NCI-H82 treated with DMSO at 0.1 percent for 48 hours (cell line): ENCODE measurements at regions not wholly inside any gene's neighbourhood (a gene's known extent, or its start where the extent isn't known, plus 50 kb on each side); places are given as distances from the start of the nearest gene placed in this dataset.
"Not testable (repeated sequence)": the region's sequence is repeated elsewhere in the genome, so short reads cannot be mapped to it uniquely, and the experiment has no call there.

Source experiments
- DNase-seq: peaks from one replicate; lab custom pipeline; 2025; ENCODE audit not compliant: unreplicated experiment; lab: John Stamatoyannopoulos, UW

DNA sequence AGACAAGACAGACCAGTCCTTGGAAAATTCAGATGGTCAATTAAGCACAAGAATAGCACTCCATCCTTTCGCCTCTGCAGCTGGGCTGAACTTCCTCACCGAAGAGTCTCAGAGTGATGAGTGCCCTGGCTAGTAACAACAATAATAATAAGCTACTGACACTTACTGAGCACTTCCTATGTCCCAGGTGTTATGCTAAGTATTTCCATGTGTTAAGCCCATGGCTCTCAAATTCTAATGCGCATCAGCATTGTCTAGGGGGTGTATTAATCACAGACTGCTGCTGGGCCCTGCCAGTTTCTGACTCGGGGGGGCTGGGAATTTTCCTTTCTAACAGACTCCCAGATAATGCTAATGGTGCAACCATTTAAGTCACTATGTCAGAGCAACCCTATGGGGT is 118.2 kb upstream of the LRFN2 start:
- DNase-seq: no peak

- no peak for DNase-seq
Measured at GRCh38 chr6:40701352-40702007, 114.3 kb upstream of the LRFN2 start.

DNA sequence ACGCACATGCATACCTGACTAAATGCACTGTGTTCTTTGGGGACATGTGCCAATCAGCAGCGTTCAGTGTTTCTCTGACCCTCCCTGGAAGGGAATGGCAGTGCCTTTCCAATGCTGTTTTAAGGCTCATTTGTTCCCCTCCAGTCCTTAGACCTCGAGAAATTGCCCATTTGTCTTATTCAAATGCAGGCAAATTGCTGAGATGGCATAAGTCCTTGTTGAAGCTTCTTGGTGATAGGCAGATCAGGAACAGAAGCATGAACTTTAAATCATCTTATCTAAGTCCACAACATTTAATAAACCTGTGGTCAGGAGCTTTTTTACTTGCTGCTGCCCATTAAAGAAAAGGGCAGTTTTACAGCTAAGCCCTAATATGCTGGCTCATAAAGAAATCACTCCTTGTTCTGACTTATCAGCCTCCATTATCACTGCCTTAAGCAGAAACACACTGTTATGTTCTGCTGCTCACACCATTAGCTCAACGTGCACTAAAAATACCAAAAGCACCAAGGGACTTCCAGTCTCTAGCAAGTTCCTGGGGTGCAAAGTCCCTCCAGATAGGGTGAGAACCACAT is 112.9 kb upstream of the LRFN2 start:
- no peak for DNase-seq

DNA sequence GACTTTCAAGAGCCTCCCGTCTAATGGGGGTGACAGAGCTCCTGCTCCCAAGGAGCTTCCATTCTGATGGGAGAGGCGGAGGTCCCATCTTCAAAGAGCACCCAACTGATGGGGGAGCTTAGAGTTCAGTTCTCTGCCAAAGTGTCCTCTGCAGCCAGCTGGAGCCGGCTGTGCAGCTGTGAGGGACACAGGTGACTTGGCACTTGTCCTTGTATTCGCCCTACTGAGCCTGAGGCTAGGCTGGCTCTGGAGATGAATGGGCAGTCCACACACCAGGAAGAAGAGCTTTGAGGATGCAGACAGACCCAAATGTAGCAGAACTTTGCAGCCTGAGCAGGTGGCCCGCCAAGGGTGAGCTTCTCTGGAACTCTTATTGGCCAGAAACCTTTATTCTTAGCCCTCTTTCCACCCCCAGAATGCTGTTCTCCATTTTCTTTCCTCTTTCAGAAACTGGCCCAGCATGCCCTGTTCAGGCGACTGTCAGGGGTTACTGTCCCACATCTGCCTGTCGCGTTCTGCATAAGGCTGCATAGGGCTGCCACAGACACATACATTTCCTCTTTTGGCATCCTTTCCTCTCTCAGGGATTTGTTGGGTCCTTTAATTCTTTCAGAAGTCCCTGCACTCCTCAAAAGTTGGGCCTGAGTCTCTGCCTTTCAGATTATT is 108.7 kb upstream of the LRFN2 start:
- DNase-seq: no peak

- DNase-seq: no peak
Measured at GRCh38 chr6:40695114-40695513, 108.0 kb upstream of the LRFN2 start.

DNA sequence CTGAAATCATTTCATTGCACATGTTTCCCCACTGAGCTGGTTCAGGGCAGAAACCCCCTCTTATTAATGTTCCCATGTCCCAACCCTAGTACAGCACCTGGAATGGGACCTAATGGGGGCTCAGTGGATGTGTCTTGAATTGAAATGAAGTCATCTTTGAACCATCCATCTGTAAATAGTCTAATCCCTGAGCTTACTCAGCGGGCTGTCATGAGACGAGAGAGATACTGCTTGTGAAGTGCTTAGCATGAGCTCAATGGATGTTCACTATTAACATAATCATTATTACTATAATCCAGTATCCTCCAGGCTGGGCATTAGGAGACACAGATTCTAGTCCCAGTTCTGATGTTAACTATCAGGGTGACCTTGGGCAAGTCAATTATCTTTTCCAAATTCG is 106.6 kb upstream of the LRFN2 start:
- peak; percentile 62 for DNase-seq

GRCh38 chr6:40692337-40692736 is 105.2 kb upstream of the LRFN2 start:
- DNase-seq: no peak

GRCh38 chr6:40689185-40689584 is 102.0 kb upstream of the LRFN2 start:
- DNase-seq: peak; percentile 10

DNA sequence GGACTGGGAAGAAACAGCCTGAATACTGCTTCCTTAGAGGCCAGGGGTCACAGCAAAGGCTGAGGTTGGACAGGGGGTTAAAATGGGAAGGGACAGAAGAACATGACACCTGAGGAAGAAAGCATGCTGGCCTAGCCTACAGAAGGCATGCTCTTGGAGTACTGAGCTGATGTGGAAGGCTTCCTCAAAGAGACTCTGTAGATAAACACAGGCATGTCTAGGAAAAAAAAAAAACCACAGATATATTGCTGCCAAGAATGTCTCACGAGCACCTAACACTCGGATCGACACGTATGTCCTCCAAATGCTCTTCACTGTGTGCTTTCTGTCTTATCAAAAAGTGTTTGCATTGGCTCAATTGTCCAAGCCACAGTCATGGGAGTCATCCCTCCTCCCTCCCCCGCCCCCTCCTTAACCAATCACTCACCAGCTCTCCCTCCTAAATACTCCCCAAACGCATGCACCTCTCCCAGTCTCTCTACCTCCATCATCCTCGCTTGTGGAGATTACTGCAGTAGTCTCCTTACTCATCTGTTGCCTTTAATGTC is 101.1 kb upstream of the LRFN2 start:
- DNase-seq: no peak

GRCh38 chr6:40685862-40686261 is 98.7 kb upstream of the LRFN2 start:
- DNase-seq: no peak

GRCh38 chr6:40681622-40682021 is 94.5 kb upstream of the LRFN2 start:
- no peak for DNase-seq

GRCh38 chr6:40678941-40679340 is 91.8 kb upstream of the LRFN2 start:
- DNase-seq: no peak

- DNase-seq: no peak
Measured at GRCh38 chr6:40674170-40674569, 87.0 kb upstream of the LRFN2 start.

GRCh38 chr6:40672087-40672486 is 84.9 kb upstream of the LRFN2 start:
- peak; percentile 63 for DNase-seq

DNA sequence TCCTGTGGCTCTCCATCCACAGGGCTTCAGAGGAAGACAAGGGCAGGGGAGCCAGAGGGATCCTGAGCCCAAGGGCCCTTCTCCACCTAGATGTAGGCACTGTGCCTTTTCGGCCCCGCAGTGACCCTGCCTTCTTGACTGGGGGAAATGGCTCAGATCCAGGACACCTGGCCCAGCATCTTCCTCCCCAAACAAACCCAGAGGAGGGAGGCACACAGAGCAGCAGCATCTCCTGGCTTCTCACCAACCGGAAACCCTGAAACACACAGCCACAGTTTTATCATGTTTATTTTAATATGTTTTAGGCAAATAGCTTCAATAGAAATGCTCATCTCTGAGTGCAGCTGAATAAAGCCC is 84.5 kb upstream of the LRFN2 start:
- no peak for DNase-seq

GRCh38 chr6:40671001-40671693 is 84.0 kb upstream of the LRFN2 start:
- no peak for DNase-seq

DNA sequence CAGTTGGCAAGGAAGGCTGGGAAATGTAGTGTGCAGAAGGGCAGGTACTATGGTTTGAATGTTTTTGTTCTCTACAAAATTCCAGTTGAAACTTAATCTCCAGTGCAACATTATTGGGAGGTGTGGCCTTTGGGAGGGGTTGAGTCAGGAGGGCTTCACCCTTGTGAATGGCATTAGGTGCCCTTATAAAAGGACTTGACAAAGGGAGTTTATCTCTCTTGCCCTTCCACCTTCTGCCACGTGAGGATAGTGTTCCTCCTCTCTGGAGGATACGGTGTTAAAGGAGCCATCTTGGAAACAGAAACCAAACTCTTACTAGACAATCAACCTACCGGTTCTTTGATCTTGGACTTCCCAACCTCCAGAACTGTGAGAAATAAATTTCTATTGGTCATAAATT is 82.2 kb upstream of the LRFN2 start:
- no peak for DNase-seq

DNA sequence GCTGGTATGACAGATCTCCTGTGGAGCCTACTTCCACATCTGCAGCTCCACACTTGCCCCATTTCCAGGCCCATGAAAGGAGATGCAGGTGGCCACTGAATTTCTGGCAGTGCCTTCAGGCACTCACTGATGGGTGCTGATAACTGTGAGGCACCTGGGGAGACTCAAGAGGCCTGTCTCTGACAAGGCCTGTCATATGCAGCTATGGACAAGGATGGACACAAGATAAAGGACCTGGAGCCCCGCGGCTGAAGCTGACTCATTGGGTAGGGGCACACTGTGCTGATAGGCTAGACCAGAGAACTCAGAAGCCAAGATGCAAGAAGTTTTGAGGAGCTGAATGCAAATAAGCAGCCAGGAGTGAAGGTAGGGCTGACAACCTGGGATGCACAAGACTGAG is 81.0 kb upstream of the LRFN2 start:
- DNase-seq: no peak

DNA sequence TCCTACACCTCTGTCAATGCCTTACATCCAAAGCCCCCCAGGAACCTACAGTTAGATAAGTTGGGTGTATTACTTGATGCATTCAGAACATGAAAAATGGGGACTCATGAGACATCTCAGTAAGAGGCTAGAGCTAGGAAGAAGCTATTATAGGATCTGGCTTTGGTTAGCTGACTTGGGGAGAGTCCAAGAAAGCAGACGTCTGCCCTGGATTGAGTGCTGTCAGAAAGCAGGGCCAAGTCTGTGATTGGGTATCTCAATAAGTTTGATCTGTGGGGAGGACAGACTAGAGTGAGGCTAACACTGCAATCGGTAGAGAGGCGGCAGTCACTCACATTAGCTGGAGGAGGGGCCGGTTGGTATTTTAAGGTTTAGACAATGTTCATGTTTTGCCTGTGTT is 79.4 kb upstream of the LRFN2 start:
- no peak for DNase-seq

- peak; percentile 31 for DNase-seq
Measured at GRCh38 chr6:40661726-40662125, 74.6 kb upstream of the LRFN2 start.

GRCh38 chr6:40656772-40657171 is 69.6 kb upstream of the LRFN2 start:
- DNase-seq: not testable (repeated sequence)

GRCh38 chr6:40654828-40655227 is 67.7 kb upstream of the LRFN2 start:
- no peak for DNase-seq
